ENCODE measurements at regions not wholly inside any gene's neighbourhood (a gene's known extent, or its start where the extent isn't known, plus 50 kb on each side); places are given as distances from the start of the nearest gene placed in this dataset.
"Not testable (repeated sequence)": the region's sequence is repeated elsewhere in the genome, so short reads cannot be mapped to it uniquely, and the experiment has no call there.

DNA sequence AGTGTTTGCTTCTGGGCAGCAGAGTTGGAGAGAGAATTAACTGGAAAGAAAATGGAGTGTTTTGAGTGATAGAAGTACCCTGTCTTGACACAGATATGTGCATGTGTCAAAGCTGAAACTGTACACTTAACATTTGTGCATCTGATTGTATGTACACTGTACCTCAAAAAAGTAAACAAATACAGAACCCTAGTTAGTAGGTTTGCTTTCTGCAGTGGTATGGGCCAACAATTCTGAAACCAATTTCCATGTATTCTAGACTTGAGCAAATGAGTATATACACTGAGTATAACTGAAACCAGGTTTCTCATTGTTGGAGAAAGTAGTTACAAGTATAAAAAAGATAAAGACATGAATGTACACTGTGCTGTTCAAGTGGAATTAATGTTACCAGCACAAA lies 52.4 kb downstream of the ELAPOR2 start:
- DNase-seq (ENCODE audit: low spot score) (no peak), ATAC-seq (no peak)

DNA sequence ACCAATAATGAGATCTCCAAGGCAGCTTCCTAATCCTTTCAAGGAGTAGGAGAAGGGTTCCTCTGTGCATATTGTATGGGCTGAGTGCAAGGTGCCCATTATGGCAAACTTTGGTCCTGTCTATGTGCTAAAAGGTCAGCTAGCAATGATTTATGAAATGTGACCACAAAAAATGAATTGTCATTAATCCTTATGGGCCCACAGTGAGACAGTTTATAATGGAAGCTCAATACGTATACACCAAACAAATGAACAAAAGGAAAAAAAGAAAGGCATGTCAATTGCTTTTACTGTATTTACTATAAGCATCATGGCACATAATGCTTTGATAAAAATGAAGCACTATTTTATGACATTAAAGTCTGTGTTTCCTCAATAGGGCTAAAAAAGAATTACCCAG lies 54.5 kb downstream of the ELAPOR2 start:
- DNase-seq (ENCODE audit: low spot score) (no peak), ATAC-seq (no peak)

DNA sequence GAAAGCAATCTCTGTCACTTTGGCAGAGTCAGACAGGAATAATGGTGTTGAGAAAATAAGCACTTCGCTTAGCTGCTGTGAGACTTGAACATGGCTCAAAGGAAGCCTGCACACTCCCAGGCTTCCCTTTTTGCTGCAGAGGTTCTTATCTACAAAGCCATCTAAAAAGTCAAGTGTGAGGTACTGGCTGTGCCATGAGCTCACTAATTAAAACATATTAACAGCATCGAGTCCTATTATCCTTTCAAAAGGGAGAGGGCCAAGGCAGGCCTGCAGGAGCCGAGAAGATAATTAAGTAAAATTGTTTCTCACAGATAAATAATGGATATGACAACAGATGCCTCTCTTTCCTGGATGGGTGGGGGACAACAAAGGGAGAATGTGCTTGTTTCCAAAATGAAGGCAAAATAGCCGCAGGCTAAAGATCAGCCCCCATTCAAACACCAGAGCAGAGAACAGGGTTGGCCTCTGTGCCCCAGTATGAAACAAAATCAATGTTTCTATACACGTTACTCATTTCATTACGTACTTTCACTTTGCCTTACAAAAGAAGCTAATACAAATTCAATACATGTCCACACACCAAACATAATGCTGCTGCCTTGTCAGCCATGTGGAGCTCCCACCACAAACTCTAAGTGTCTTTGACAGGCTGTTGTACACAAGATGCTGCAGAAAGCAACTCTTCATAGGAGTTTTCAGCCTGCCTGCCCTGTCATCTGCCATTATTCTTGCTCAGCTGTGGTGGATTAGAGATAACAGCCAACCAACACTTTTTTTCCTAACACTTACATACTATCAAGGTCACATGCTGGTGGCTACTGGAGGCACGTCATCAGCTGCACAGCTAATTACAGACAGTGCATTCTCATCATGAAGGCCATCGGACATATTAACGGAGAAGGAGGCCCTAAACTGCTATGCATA lies 55.3 kb downstream of the ELAPOR2 start:
- DNase-seq (ENCODE audit: low spot score) (no peak), ATAC-seq (no peak)

DNA sequence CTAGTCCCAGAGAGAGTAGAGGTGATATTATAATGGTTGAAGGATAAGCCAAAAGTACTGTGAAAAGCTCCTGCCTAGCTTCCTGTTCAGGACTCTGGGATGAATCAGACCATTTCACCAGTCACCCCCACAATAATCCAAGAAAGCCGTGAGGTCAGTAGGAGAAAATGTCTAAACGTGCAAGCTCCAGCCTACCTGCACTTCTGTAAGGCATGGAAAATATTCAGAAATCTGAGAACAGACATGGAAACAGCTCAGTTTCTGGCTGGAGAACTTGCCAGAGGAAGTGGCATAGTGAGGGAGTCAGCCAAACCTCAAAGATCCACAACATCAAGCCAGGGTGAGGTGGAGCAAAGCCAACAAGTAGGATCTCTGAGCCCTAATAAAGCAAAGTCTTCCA lies 58.2 kb downstream of the ELAPOR2 start:
- ATAC-seq (no peak), DNase-seq (ENCODE audit: low spot score) (no peak)

DNA sequence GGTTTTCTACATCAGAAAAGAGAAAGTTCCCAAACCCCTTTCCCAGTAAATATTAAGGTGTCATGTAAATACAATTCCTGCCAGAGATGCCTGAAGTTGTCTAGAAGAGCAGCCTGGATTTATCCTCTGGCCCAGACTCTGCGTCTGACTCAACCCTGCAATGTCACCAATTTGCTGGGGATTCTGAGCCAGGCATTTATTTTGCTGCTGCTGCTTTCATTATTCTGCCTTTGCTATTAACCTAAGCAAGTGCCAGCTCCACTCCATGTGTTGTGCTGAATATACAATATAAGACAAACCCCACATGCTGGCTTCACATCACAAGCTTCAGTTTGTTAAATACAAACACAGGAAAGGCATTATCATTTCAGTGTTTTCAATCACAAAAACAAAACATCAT lies 59.1 kb downstream of the ELAPOR2 start:
- no peak for ATAC-seq

DNA sequence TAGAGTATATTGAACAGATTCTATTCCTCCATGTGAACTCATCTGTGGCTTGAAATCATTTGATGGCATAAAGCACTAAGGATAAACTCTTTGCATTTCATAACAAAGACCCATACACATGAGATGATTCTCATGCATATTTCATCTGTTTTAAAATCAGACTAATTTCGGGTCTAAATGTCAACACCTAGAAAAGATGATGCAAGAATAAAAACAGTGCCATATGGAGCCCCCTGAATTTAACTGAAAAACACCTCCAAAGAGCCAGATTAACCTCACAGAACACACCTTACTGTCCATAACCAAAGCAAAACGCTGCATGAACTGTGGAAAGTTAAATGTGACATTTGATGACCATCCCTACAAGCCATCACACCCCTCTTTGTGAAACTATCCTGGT lies 59.7 kb downstream of the ELAPOR2 start:
- ATAC-seq, result no peak
- DNase-seq (ENCODE audit: low spot score), result no peak

More for the DNA sequence above, 59.1 kb downstream of the ELAPOR2 start:
- no peak for DNase-seq (ENCODE audit: low spot score)

DNA sequence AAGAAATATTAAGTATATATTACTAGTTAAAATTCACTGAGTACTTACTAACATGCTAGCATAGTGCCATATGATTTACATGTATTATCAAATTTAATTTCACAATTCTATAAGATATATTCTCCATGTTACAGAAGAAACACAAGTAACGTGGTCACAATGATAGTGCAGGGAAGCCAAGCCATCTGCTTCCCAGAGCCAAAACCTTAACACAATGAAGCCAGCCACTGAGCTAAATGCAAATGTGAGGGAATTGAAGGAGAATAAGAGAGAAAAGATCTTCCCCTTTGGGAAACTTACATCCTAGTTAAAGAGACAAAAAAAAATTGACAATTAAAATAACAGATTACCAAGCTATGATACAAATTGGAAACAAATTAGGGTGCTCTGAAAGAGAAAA lies 63.6 kb downstream of the ELAPOR2 start:
- DNase-seq (ENCODE audit: low spot score) (no peak), ATAC-seq (no peak)

DNA sequence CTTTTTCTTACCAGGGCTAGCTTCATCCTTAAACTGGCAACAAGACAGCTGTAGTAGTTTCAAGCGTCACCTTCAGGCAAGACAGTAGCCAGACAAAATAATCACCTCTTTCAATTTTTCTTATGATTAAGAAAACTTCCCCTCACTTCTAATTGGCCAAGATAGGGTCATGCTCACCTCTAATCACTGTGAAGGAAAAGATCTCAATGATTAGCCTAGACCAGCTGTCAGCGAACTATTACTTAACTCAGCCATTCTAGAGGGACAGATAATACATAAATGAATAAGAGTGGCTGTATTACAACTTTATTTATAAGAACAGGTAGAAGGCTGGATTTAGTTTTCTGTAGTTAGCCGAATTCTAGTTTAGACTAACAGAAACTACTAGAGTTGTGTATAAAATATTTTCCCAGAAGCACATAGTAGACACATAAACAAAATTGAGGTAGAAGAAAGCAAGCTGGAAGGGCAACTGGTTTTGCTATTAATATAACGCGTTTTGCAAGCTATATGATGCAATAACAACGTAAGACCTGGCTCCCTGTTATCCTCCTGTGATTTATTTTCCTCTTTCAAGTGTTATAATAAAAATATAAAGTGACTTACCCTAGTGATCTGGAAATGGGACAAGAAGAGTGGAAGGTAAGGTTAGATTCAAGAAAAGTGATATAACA lies 64.3 kb downstream of the ELAPOR2 start:
- ATAC-seq (no peak), DNase-seq (ENCODE audit: low spot score) (no peak)

DNA sequence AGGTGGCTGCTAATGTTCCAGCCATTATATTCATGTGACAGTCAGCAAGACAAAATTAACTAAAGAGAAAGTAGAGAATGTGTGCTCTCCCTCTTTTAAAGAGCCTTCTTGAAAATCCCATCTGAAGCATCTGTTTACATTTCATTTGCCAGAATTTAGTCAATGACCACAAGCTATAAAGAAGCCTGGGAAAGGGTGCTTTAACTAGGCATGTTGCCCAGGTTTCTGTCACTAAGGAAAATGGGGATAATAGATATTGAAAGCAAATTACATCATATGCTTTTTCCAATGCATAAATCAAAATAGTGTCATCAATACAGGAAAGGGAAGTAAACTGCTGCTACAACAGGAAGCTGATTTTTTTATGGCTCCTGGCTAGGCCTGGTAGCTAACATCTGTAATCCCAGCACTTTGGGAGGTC lies 67.7 kb downstream of the ELAPOR2 start:
- ATAC-seq (no peak), DNase-seq (ENCODE audit: low spot score) (no peak)

DNA sequence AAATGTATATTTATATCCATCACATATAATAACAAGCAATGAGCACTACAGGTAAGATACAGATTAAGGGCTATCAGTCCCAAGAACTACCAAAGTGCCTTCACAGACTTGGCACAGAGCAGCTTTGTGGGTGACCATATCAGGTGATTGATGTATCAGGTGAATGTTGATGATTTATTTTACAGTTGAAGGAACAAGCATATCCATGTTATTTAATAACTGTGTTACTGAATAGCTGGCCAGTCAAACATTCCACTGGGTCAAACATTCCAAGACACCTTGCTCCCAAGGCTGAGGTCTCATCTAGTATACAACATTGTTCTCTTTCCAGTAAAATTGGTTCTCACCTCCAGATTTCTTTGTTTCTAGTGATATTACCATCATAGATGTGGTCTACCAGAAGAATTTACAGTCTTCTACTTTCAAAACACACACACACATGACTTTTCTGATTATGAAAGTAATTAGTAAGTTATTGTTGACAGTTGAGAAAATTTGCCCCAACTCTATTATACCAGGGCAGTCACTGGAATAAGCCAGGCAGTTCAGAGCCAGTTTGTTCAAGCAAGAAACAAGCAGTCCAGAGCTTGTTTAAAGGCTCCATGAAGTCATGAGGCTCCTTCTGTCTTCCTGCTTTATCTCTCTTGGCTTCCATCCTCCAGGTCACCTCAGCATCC lies 68.2 kb downstream of the ELAPOR2 start:
- DNase-seq (ENCODE audit: low spot score) (no peak), ATAC-seq (no peak)

DNA sequence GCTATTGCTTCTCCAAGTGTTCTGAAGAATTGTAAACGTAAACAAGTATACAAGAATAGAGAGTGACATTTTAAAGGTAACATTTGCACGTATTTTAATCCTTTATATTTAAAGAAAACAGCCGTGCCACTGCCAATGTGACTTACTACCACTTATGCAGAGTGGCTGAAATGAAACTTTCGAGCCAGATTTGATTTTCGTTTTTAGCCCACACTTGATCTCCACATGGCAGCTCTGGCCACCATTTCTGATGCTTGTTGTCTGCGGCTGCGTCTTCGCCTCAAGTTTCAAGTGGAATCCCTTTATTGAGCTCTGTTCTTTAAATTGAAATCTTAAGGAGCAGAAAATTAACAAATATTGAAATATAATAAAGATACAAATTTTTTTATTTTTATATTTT lies 70.0 kb downstream of the ELAPOR2 start:
- no peak for DNase-seq (ENCODE audit: low spot score)
- ATAC-seq, result no peak

DNA sequence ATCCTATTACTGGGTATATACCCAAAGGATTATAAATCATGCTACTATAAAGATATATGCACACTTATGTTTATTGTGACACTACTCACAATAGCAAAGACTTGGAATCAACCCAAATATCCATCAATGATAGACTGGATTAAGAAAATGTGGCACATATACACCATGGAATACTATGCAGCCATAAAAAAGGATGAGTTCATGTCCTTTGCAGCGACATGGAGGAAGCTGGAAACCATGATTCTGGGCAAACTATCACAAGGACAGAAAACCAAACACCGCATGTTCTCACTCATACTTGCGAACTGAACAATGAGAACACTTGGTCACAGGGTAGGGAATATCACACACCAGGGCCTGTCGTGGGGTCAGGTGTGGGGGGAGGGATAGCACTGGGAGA lies 71.6 kb downstream of the ELAPOR2 start:
- not testable (repeated sequence) for DNase-seq (ENCODE audit: low spot score); ATAC-seq

DNA sequence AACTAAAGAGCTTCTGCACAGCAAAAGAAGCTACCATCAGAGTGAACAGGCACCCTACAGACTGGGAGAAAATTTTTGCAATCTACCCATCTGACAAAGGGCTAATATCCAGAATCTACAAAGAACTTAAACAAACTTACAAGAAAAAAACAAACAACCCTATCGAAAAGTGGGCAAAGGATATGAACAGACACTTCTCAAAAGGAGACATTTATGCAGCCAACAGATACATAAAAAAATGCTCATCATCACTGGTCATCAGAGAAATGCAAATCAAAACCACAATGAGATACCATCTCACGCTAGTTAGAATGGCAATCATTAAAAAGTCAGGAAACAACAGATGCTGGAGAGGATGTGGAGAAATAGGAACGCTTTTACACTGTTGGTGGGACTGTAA lies 72.1 kb downstream of the ELAPOR2 start:
- DNase-seq (ENCODE audit: low spot score), result not testable (repeated sequence)

DNA sequence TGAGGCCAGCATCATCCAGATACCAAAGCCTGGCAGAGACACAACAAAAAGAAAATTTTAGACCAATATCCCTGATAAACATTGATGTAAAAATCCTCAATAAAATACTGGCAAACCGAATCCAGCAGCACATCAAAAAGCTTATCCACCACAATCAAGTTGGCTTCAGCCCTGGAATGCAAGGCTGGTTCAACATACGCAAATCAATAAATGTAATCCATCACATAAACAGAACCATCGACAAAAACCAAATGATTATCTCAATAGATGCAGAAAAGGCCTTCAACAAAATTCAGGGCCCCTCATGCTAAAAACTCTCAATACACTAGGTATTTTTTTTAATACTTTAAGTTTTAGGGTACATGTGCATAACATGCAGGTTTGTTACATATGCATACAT lies 74.1 kb downstream of the ELAPOR2 start:
- ATAC-seq; DNase-seq (ENCODE audit: low spot score): not testable (repeated sequence)

More for the DNA sequence above, 72.1 kb downstream of the ELAPOR2 start:
- ATAC-seq, result not testable (repeated sequence)

DNA sequence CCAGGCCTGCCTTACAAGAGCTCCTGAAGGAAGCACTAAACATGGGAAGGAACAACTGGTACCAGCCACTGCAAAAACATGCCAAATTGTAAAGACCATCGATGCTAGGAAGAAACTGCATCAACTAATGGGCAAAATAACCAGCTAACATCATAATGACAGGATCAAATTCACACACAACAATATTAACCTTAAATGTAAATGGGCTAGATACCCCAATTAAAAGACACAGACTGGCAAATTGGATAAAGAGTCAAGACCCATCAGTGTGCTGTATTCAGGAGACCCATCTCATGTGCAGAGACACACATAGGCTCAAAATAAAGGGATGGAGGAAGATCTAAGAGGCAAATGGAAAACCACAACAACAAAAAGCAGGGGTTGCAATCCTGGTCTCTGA lies 75.8 kb downstream of the ELAPOR2 start:
- ATAC-seq; DNase-seq (ENCODE audit: low spot score): not testable (repeated sequence)

DNA sequence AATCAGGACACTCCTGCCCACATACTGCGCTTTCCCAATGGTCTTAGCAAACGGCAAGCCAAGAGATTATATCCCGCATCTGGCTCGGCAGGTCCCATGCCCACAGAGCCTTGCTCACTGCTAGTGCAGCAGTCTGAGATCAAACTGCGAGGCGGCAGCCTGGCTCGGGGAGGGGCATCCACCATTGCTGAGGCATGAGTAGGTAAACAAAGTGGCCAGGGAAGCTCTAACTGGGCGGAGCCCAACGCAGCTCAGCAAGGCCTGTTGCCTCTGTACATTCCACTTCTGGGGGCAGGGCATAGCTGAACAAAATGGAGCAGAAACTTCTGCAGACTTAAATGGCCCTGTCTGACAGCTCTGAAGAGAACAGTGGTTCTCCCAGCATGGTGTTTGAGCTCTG lies 77.5 kb downstream of the ELAPOR2 start:
- not testable (repeated sequence) for ATAC-seq; DNase-seq (ENCODE audit: low spot score)

DNA sequence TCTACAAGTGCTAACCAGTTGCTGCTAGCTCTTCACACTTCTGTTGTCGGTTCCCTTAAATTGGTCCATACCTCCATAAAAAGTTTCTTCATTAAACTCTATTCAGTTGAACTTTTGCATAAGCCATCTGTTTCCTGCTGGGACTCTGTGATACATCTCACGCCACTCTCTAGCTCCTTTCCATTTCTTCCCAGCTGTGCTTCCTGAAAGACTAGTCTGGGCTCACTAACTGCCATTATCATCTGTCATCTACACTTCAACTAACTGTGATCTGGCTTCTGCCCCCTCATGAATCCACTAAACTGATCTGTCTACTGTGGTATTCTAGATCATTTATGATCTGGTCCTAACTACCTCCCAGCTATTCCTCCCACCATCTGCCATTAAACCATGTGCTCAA lies 78.3 kb downstream of the ELAPOR2 start:
- ATAC-seq (no peak), DNase-seq (ENCODE audit: low spot score) (no peak)

DNA sequence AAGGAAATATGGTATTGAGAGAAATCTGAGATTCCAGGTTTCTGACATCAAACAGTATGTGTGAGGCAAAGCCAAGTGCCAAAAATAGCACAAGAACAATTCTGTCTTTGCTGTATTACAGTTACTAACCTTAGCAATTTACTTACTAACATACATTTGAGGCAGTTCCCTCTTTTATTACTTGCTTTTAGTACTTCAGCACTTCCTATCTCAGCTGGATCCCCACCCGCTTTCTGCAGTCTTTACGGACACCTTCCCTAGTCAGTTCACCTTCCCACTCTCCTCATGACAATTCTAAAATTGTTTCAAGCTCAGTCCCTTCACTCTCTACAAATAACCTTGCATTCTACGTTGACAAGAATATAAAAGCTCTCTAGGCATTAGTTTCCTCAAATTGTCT lies 79.2 kb downstream of the ELAPOR2 start:
- no peak for DNase-seq (ENCODE audit: low spot score)
- ATAC-seq, result no peak

DNA sequence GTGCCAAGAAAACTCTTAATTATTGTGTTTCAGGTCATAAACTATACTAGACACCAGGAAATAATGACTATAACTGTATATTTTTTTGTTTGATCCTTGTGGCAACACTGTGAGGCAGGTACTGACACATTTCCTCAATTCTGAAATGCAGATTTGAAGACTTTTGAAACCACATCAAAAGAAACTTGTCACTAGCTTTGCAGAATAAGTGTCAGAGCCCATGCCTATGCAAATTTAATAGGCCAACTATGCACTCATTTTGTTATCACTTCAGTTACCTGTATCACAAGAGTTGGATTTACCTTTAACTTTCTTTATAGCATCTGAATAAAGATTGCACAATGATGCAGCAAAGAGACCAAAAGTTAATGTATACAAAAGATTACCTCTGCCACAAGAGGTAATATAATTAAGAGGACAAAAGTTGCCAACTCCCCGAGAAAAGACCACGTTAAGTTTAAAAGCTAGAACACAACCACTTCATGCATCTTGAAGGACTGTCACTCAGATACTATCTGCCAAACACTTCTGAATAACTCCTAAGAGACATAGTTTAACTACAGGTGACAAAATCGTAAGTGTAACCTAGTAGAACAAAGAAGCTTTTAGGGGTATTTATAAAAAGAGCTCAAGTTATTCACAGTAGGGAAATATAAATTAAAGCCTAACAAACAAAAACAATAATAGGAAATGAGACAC lies 80.5 kb downstream of the ELAPOR2 start:
- DNase-seq (ENCODE audit: low spot score), result no peak
- ATAC-seq, result no peak

DNA sequence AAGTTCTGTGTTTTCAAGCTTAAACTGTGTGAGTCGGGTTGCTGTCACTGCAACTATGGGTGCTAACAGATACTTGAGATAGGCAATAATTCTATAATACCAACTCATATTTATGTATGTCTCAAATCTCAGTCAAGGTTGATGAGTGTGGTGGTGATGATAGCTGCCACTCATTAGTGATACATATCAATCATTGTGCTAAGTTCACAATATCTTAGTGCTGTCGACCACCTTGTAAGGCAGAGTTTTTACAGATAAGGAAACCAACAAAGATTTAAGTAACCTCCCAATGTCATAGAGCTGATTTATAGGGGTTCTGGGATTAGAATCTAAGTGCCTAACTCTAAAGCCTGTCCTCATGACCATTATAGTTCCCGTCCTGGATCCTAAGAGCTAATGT lies 82.5 kb downstream of the ELAPOR2 start:
- no peak for ATAC-seq
- no peak for DNase-seq (ENCODE audit: low spot score)

DNA sequence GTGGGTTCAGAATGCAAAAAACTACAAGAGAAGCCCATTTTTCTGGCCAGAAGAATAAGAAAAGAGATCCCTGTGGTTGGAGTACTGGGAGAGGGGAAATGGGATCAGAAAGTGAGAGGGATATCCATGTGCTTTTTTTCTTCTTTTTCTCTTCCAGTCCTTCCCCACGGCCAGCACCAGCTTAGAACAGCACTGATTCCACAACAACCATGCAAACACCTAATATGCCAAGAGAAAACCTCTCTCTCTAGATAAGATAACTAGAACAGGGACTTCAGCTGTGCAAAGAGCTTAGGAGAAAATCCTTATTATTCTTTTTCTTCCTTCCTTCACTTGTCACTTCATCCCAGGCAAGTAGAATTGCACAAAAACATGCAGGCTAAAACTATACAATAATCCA lies 83.5 kb downstream of the ELAPOR2 start:
- no peak for ATAC-seq

More for the DNA sequence above, 83.5 kb downstream of the ELAPOR2 start:
- DNase-seq (ENCODE audit: low spot score), result no peak
